Ishikawa (cell line): ENCODE measurements at regions not wholly inside any gene's neighbourhood (a gene's known extent, or its start where the extent isn't known, plus 50 kb on each side); places are given as distances from the start of the nearest gene placed in this dataset.

Source experiments
- CEBPB ChIP-seq: IDR thresholded peaks from 2 replicates; pipeline ENCODE4 v1.6.1; 2012
- EP300 ChIP-seq: IDR thresholded peaks from 2 replicates; pipeline ENCODE4 v1.6.1; 2012; ENCODE audit warnings: borderline replicate concordance
- RAD21 ChIP-seq: IDR thresholded peaks from 2 replicates; pipeline ENCODE4 v1.6.1; 2012; ENCODE audit warnings: low read depth
- TAF1 ChIP-seq: IDR thresholded peaks from 2 replicates; pipeline ENCODE4 v1.6.1; 2012; ENCODE audit warnings: low read depth, mild to moderate bottlenecking
- TF ChIP-seq, protein P1 (sequence below): IDR thresholded peaks from 2 replicates; pipeline ENCODE4 v1.6.1; 2012

GRCh38 chr9:23172206-23172605 lies 653.8 kb downstream of the ELAVL2 start:
- TF ChIP-seq RAD21: no peak
- TF ChIP-seq, protein P1, sequence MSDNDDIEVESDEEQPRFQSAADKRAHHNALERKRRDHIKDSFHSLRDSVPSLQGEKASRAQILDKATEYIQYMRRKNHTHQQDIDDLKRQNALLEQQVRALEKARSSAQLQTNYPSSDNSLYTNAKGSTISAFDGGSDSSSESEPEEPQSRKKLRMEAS: no peak
- no peak for TF ChIP-seq CEBPB
- no peak for TF ChIP-seq TAF1
- TF ChIP-seq EP300: no peak
